ENCODE measurements at regions not wholly inside any gene's neighbourhood (a gene's known extent, or its start where the extent isn't known, plus 50 kb on each side); places are given as distances from the start of the nearest gene placed in this dataset.
"Not testable (repeated sequence)": the region's sequence is repeated elsewhere in the genome, so short reads cannot be mapped to it uniquely, and the experiment has no call there.

GRCh38 chr4:26176598-26177149, 144.1 kb upstream of the RBPJ start:
- no peak for DNase-seq
- in situ Hi-C loops (cut with HindIII; ENCODE audit: low pct_ligation_motif_present, low pct_unique_long_range_greater_than_20kb, low sequenced_read_pairs): no loop called here

GRCh38 chr4:26178854-26179253, 142.0 kb upstream of the RBPJ start:
- DNase-seq: no peak
- in situ Hi-C loops (cut with HindIII; ENCODE audit: low pct_ligation_motif_present, low pct_unique_long_range_greater_than_20kb, low sequenced_read_pairs): no loop called here

- in situ Hi-C loops (cut with HindIII; ENCODE audit: low pct_ligation_motif_present, low pct_unique_long_range_greater_than_20kb, low sequenced_read_pairs): no loop called here
- DNase-seq: no peak
Measured at GRCh38 chr4:26179316-26179760, 141.5 kb upstream of the RBPJ start.

- in situ Hi-C loops (cut with HindIII; ENCODE audit: low pct_ligation_motif_present, low pct_unique_long_range_greater_than_20kb, low sequenced_read_pairs): no loop called here
- DNase-seq: no peak
Measured at GRCh38 chr4:26181616-26182015, 139.2 kb upstream of the RBPJ start.

- in situ Hi-C loops (cut with HindIII; ENCODE audit: low pct_ligation_motif_present, low pct_unique_long_range_greater_than_20kb, low sequenced_read_pairs): no loop called here
- no peak for DNase-seq
Measured at GRCh38 chr4:26183017-26183416, 137.8 kb upstream of the RBPJ start.

- in situ Hi-C loops (cut with HindIII; ENCODE audit: low pct_ligation_motif_present, low pct_unique_long_range_greater_than_20kb, low sequenced_read_pairs): no loop called here
- no peak for DNase-seq
Measured at GRCh38 chr4:26185436-26185835, 135.4 kb upstream of the RBPJ start.

- in situ Hi-C loops (cut with HindIII; ENCODE audit: low pct_ligation_motif_present, low pct_unique_long_range_greater_than_20kb, low sequenced_read_pairs): no loop called here
- peak; percentile 31 for DNase-seq
Measured at GRCh38 chr4:26191353-26191752, 129.5 kb upstream of the RBPJ start.

- in situ Hi-C loops (cut with HindIII; ENCODE audit: low pct_ligation_motif_present, low pct_unique_long_range_greater_than_20kb, low sequenced_read_pairs): no loop called here
- no peak for DNase-seq
Measured at GRCh38 chr4:26192899-26193869, 127.6 kb upstream of the RBPJ start.

GRCh38 chr4:26194764-26195163, 126.0 kb upstream of the RBPJ start:
- in situ Hi-C loops (cut with HindIII; ENCODE audit: low pct_ligation_motif_present, low pct_unique_long_range_greater_than_20kb, low sequenced_read_pairs): no loop called here
- no peak for DNase-seq

- no peak for DNase-seq
- in situ Hi-C loops (cut with HindIII; ENCODE audit: low pct_ligation_motif_present, low pct_unique_long_range_greater_than_20kb, low sequenced_read_pairs): no loop called here
Measured at GRCh38 chr4:26196567-26196966, 124.2 kb upstream of the RBPJ start.

- in situ Hi-C loops (cut with HindIII; ENCODE audit: low pct_ligation_motif_present, low pct_unique_long_range_greater_than_20kb, low sequenced_read_pairs): no loop called here
- DNase-seq: peak; percentile 71
Measured at GRCh38 chr4:26197018-26197779, 123.6 kb upstream of the RBPJ start.

- in situ Hi-C loops (cut with HindIII; ENCODE audit: low pct_ligation_motif_present, low pct_unique_long_range_greater_than_20kb, low sequenced_read_pairs); DNase-seq: not testable (repeated sequence)
Measured at GRCh38 chr4:26198931-26199330, 121.9 kb upstream of the RBPJ start.

- DNase-seq: no peak
- in situ Hi-C loops (cut with HindIII; ENCODE audit: low pct_ligation_motif_present, low pct_unique_long_range_greater_than_20kb, low sequenced_read_pairs): no loop called here
Measured at GRCh38 chr4:26199596-26199995, 121.2 kb upstream of the RBPJ start.

- in situ Hi-C loops (cut with HindIII; ENCODE audit: low pct_ligation_motif_present, low pct_unique_long_range_greater_than_20kb, low sequenced_read_pairs): no loop called here
- DNase-seq: no peak
Measured at GRCh38 chr4:26201120-26201519, 119.7 kb upstream of the RBPJ start.

- no peak for DNase-seq
- in situ Hi-C loops (cut with HindIII; ENCODE audit: low pct_ligation_motif_present, low pct_unique_long_range_greater_than_20kb, low sequenced_read_pairs): no loop called here
Measured at GRCh38 chr4:26204249-26204825, 116.5 kb upstream of the RBPJ start.

- in situ Hi-C loops (cut with HindIII; ENCODE audit: low pct_ligation_motif_present, low pct_unique_long_range_greater_than_20kb, low sequenced_read_pairs): no loop called here
- DNase-seq: no peak
Measured at GRCh38 chr4:26204911-26205370, 115.9 kb upstream of the RBPJ start.

- in situ Hi-C loops (cut with HindIII; ENCODE audit: low pct_ligation_motif_present, low pct_unique_long_range_greater_than_20kb, low sequenced_read_pairs): no loop called here
- no peak for DNase-seq
Measured at GRCh38 chr4:26206339-26206738, 114.5 kb upstream of the RBPJ start.

- in situ Hi-C loops (cut with HindIII; ENCODE audit: low pct_ligation_motif_present, low pct_unique_long_range_greater_than_20kb, low sequenced_read_pairs): no loop called here
- no peak for DNase-seq
Measured at GRCh38 chr4:26206999-26207398, 113.8 kb upstream of the RBPJ start.

GRCh38 chr4:26207631-26208030, 113.2 kb upstream of the RBPJ start:
- in situ Hi-C loops (cut with HindIII; ENCODE audit: low pct_ligation_motif_present, low pct_unique_long_range_greater_than_20kb, low sequenced_read_pairs): no loop called here
- DNase-seq: no peak

Measured in ACHN (cell line).